Endothelial cell of umbilical vein (primary cell): ENCODE measurements at regions not wholly inside any gene's neighbourhood (a gene's known extent, or its start where the extent isn't known, plus 50 kb on each side); places are given as distances from the start of the nearest gene placed in this dataset.

Experiments used
- BruUV-seq: library from RNA; stranded (reverse); fragments of 400-500 nt; replicated peaks from 2 replicates; lab custom pipeline; 2021; lab: Mats Ljungman, UMichigan
- CTCF ChIA-PET: fragments of 300-600, 350-600 bp; sonication (Branson Sonifier 250); formaldehyde crosslinking; loops from one replicate; lab custom pipeline; 2021; ENCODE audit warnings: antibody characterized with exemption, inconsistent platforms; lab: Charles Lee
- POLR2A ChIA-PET: fragments of 300-600, 350-600 bp; sonication (Branson Sonifier 250); formaldehyde crosslinking; loops from one replicate; lab custom pipeline; 2021; ENCODE audit warnings: antibody characterized with exemption, inconsistent platforms; lab: Charles Lee
- DNase-seq: peaks from one replicate; pipeline ENCODE4 v3.0.0-alpha.2; 2011; ENCODE audit warnings: low read depth, low spot score
- FAIRE-seq: peaks from 2 replicates; lab custom pipeline; 2011; peaks lifted over from hg19 to GRCh38; lab: Jason Lieb, UNC
- H2AFZ ChIP-seq: 2 replicates; pipeline ENCODE4 v1.6.0; 2012; ENCODE audit warnings: low read depth, low read length, control low read depth, inconsistent platforms
- H3K27ac ChIP-seq: 2 replicates; pipeline ENCODE4 v1.5.1; 2011; ENCODE audit warnings: low read depth, mild to moderate bottlenecking, control low read depth, low read length, moderate library complexity; ENCODE audit not compliant: insufficient read depth
- H3K27me3 ChIP-seq, 2 experiments: 2 replicates each; pipeline versions ENCODE4 v1.6.0 to v1.6.1; 2011; ENCODE audit warnings: low read length in 2 of 2, mixed read lengths in 1 of 2; ENCODE audit not compliant: control insufficient read depth in 2 of 2, insufficient read depth in 2 of 2
- H3K36me3 ChIP-seq, 2 experiments: 2 replicates in 1 of 2; 3 replicates in 1 of 2; pipeline ENCODE4 v1.5.1; 2011; ENCODE audit warnings: low read length in 2 of 2, mild to moderate bottlenecking in 1 of 2, moderate library complexity in 1 of 2; ENCODE audit not compliant: control insufficient read depth in 2 of 2, insufficient read depth in 2 of 2; ENCODE audit errors: extremely low read depth in 1 of 2
- H3K4me1 ChIP-seq: 3 replicates; pipeline ENCODE4 v1.5.1; 2011; ENCODE audit warnings: mild to moderate bottlenecking, low read length; ENCODE audit not compliant: control insufficient read depth, insufficient read depth; ENCODE audit errors: extremely low read depth
- H3K4me2 ChIP-seq: 2 replicates; pipeline ENCODE4 v1.6.1; 2011; ENCODE audit warnings: low read length, control low read depth, mixed read lengths; ENCODE audit not compliant: insufficient read depth
- H3K4me3 ChIP-seq, 3 experiments: fragments of 200-600 bp in 1 of 3; sonication (generic), shearing (Covaris generic) in 1 of 3; replicated peaks in 1 of 3; 2 replicates each; pipeline ENCODE4 v1.5.1; 2011 to 2016; ENCODE audit warnings: control low read depth in 3 of 3, low read length in 3 of 3, mild to moderate bottlenecking in 2 of 3, inconsistent platforms in 1 of 3, low read depth in 1 of 3, moderate library complexity in 1 of 3; ENCODE audit not compliant: insufficient read depth in 1 of 3
- H3K79me2 ChIP-seq: 2 replicates; pipeline ENCODE4 v1.6.0; 2012; ENCODE audit warnings: low read length, inconsistent platforms; ENCODE audit not compliant: control insufficient read depth, insufficient read depth
- H3K9ac ChIP-seq: replicated peaks from 2 replicates; pipeline ENCODE3; 2011; ENCODE audit warnings: low read length, control low read depth; ENCODE audit not compliant: insufficient read depth; ENCODE audit errors: extremely low read depth
- H3K9me1 ChIP-seq: replicated peaks from 3 replicates; pipeline ENCODE4 v1.6.0; 2011; ENCODE audit warnings: mild to moderate bottlenecking, low read length; ENCODE audit not compliant: control insufficient read depth, insufficient read depth; ENCODE audit errors: extremely low read depth
- H3K9me3 ChIP-seq: replicated peaks from 2 replicates; pipeline ENCODE4 v1.5.1; 2012; ENCODE audit warnings: low read length, inconsistent platforms; ENCODE audit not compliant: control insufficient read depth, insufficient read depth
- H4K20me1 ChIP-seq: replicated peaks from 2 replicates; pipeline ENCODE3; 2011; ENCODE audit warnings: mild to moderate bottlenecking, low read length; ENCODE audit not compliant: control insufficient read depth, insufficient read depth; ENCODE audit errors: extremely low read depth
- EZH2 ChIP-seq: IDR thresholded peaks from 2 replicates; pipeline ENCODE4 v1.6.1; 2012; ENCODE audit warnings: borderline replicate concordance, low read depth, mild to moderate bottlenecking, moderate library complexity, low read length, inconsistent platforms; ENCODE audit not compliant: severe bottlenecking
- FOS ChIP-seq: IDR thresholded peaks from 2 replicates; pipeline ENCODE4 v1.6.1; 2011; ENCODE audit warnings: mild to moderate bottlenecking, low read length, moderate library complexity, borderline replicate concordance; ENCODE audit not compliant: insufficient read depth
- GATA2 ChIP-seq: IDR thresholded peaks from 2 replicates; pipeline ENCODE4 v1.7.0; 2011; ENCODE audit warnings: low read depth, mild to moderate bottlenecking, moderate library complexity, mixed read lengths, low read length; ENCODE audit not compliant: insufficient read length, insufficient read depth
- JUN ChIP-seq: IDR thresholded peaks from 2 replicates; pipeline ENCODE4 v1.6.1; 2011; ENCODE audit warnings: borderline replicate concordance, low read depth; ENCODE audit not compliant: insufficient read length, insufficient read depth
- MAX ChIP-seq: IDR thresholded peaks from 2 replicates; pipeline ENCODE4 v1.6.1; 2011; ENCODE audit not compliant: insufficient read depth, insufficient read length
- MYC ChIP-seq: IDR thresholded peaks from one replicate; pipeline ENCODE4 v1.6.1; 2011; ENCODE audit warnings: mild to moderate bottlenecking, low read depth, low read length
- POLR2A ChIP-seq: IDR thresholded peaks from 2 replicates; pipeline ENCODE4 v1.6.1; 2012; ENCODE audit warnings: low read depth, mild to moderate bottlenecking, control low read depth, low read length
- POLR2AphosphoS5 ChIP-seq: IDR thresholded peaks from 2 replicates; pipeline ENCODE4 v1.6.1; 2012; ENCODE audit warnings: low read depth, mild to moderate bottlenecking, control low read depth, low read length, moderate library complexity; ENCODE audit not compliant: insufficient read depth
- dilution Hi-C: fragments of 300-500 bp; cut with MboI; formaldehyde crosslinking; loops from one replicate; pipeline ENCODE4 v1.15.0; 2019; ENCODE audit warnings: low sequenced_read_pairs; ENCODE audit not compliant: extremely low pct_ligation_motif_present
- intact Hi-C: fragments of 100-400 bp; cut with micrococcal nuclease; formaldehyde crosslinking; loops from one replicate; pipeline ENCODE4 v1.10.0; 2022
- TF ChIP-seq, protein P1 (sequence below), 2 donors: IDR thresholded peaks; 1 replicate in 1 of 2; 2 replicates in 1 of 2; pipeline ENCODE4 v1.5.1; 2011; ENCODE audit warnings: low read length in 2 of 2, mild to moderate bottlenecking in 2 of 2, moderate library complexity in 2 of 2, control low read depth in 1 of 2, inconsistent platforms in 1 of 2, low read depth in 1 of 2; ENCODE audit not compliant: insufficient read depth in 1 of 2; ENCODE audit errors: extremely low read depth in 1 of 2

GRCh38 chr1:47578721-47579419, 141.0 kb downstream of the FOXD2 start:
- no peak for DNase-seq
- TF ChIP-seq FOS, result no peak
- no peak for TF ChIP-seq EZH2
- TF ChIP-seq MYC, result no peak
- no peak for TF ChIP-seq JUN
- no peak for TF ChIP-seq POLR2AphosphoS5
- TF ChIP-seq, protein P1, sequence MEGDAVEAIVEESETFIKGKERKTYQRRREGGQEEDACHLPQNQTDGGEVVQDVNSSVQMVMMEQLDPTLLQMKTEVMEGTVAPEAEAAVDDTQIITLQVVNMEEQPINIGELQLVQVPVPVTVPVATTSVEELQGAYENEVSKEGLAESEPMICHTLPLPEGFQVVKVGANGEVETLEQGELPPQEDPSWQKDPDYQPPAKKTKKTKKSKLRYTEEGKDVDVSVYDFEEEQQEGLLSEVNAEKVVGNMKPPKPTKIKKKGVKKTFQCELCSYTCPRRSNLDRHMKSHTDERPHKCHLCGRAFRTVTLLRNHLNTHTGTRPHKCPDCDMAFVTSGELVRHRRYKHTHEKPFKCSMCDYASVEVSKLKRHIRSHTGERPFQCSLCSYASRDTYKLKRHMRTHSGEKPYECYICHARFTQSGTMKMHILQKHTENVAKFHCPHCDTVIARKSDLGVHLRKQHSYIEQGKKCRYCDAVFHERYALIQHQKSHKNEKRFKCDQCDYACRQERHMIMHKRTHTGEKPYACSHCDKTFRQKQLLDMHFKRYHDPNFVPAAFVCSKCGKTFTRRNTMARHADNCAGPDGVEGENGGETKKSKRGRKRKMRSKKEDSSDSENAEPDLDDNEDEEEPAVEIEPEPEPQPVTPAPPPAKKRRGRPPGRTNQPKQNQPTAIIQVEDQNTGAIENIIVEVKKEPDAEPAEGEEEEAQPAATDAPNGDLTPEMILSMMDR (IDR thresholded peaks at IDR 0.05; ENCODE audit: extremely low read depth in 1 of 2, insufficient read depth in 1 of 2, low read depth in 1 of 2, low read length in 2 of 2), result no peak
- TF ChIP-seq GATA2, result no peak
- TF ChIP-seq POLR2A, result no peak
- TF ChIP-seq MAX, result no peak
- Histone ChIP-seq H3K9me1 (no peaks in the 10 kb centered on the region), H3K9me3 (no peaks in the 10 kb centered on the region), H2AFZ (no peak overlapping the region), H3K36me3 (no peaks in the 10 kb centered on the region), H3K27ac (no peak overlapping the region), H4K20me1 (no peaks in the 10 kb centered on the region), H3K9ac (no peak overlapping the region), H3K4me1 (no peaks in the 10 kb centered on the region), H3K4me3 (no peak overlapping the region), H3K79me2 (no peaks in the 10 kb centered on the region), H3K27me3 (peaks cover 0 to 3% of the 10 kb centered on the region in 2 experiments), H3K4me2 (no peak overlapping the region)
- POLR2A ChIA-PET, result no interaction called here
- FAIRE-seq, result no peak
- intact Hi-C loops (no loop called here), dilution Hi-C loops (no loop called here)
- CTCF ChIA-PET, result interaction anchor here (0.7 to 2.8 kb wide), 3 partner anchors 9 to 147 kb away, joined by 3 to 9 read pairs (median 8); no protein-coding TSS in a partner anchor
- BruUV-seq, result no TSS peak
